ENCODE measurements at regions not wholly inside any gene's neighbourhood (a gene's known extent, or its start where the extent isn't known, plus 50 kb on each side); places are given as distances from the start of the nearest gene placed in this dataset.

GRCh38 chr4:63922146-63922545 is 487.1 kb downstream of the TECRL start:
- TF ChIP-seq POLR2AphosphoS5 (IDR thresholded peaks at IDR 0.05) = no peak
- TF ChIP-seq CTCF (IDR thresholded peaks at IDR 0.05) = no peak
- no peak for TF ChIP-seq POLR2A (IDR thresholded peaks at IDR 0.05)
- no peak for TF ChIP-seq EP300 (IDR thresholded peaks at IDR 0.05)
